GM23338 (cell line): ENCODE measurements at regions not wholly inside any gene's neighbourhood (a gene's known extent, or its start where the extent isn't known, plus 50 kb on each side); places are given as distances from the start of the nearest gene placed in this dataset.

Experiments used
- ATAC-seq: fragments of 200-7000 bp; cut with Tn5 transposase; 3 replicates; pipeline ENCODE4 v1.9.1; 2020
- DNase-seq: peaks from one replicate; pipeline ENCODE4 v3.0.0-alpha.2; 2015; ENCODE audit warnings: low spot score
- H2AFZ ChIP-seq: fragments of 200-600 bp; sonication (generic); 2 replicates; pipeline ENCODE4 v1.8.0; 2016; ENCODE audit warnings: antibody characterized with exemption, mild to moderate bottlenecking, moderate library complexity
- H3F3A ChIP-seq: fragments of 200-600 bp; sonication (generic); replicated peaks from 2 replicates; pipeline ENCODE4 v1.8.0; 2017; ENCODE audit warnings: antibody characterized with exemption, mixed run types, low read depth
- H3K27ac ChIP-seq: fragments of 200-600 bp; sonication (generic); 2 replicates; pipeline ENCODE4 v1.6.1; 2016; ENCODE audit warnings: low read depth
- H3K27me3 ChIP-seq: fragments of 200-600 bp; sonication (generic); 2 replicates; pipeline ENCODE4 v1.8.0; 2016; ENCODE audit warnings: mild to moderate bottlenecking, mixed run types, moderate library complexity; ENCODE audit not compliant: insufficient read depth
- H3K36me3 ChIP-seq: fragments of 200-600 bp; sonication (generic); 2 replicates; pipeline ENCODE4 v1.8.0; 2016; ENCODE audit warnings: mild to moderate bottlenecking; ENCODE audit not compliant: insufficient read depth
- H3K4me1 ChIP-seq: fragments of 200-600 bp; sonication (generic); 2 replicates; pipeline ENCODE4 v1.8.0; 2016; ENCODE audit warnings: mild to moderate bottlenecking, moderate library complexity; ENCODE audit not compliant: insufficient read depth
- H3K4me2 ChIP-seq: fragments of 200-600 bp; sonication (generic); 2 replicates; pipeline ENCODE4 v1.7.1; 2017; ENCODE audit warnings: mixed run types
- H3K4me3 ChIP-seq: fragments of 200-600 bp; sonication (generic); 2 replicates; pipeline ENCODE4 v1.6.1; 2016; ENCODE audit warnings: mixed run types
- H3K79me2 ChIP-seq: fragments of 200-600 bp; sonication (generic); replicated peaks from 2 replicates; pipeline ENCODE4 v1.8.0; 2017; ENCODE audit warnings: mild to moderate bottlenecking; ENCODE audit not compliant: insufficient read depth
- H3K9me2 ChIP-seq: fragments of 200-600 bp; sonication (generic); 2 replicates; pipeline ENCODE4 v1.8.0; 2017; ENCODE audit not compliant: insufficient read depth
- H4K20me1 ChIP-seq: fragments of 200-600 bp; sonication (generic); replicated peaks from 2 replicates; pipeline ENCODE4 v1.8.0; 2017; ENCODE audit warnings: mild to moderate bottlenecking; ENCODE audit not compliant: insufficient read depth
- H3K27ac Mint-ChIP-seq: 2 replicates; pipeline ENCODE4 v1.8.0; 2020; ENCODE audit warnings: inconsistent platforms, mild to moderate bottlenecking, moderate library complexity, mixed read lengths
- H3K27me3 Mint-ChIP-seq: 3 replicates; pipeline ENCODE4 v1.8.0; 2022; ENCODE audit warnings: low read depth, mild to moderate bottlenecking, moderate library complexity, mixed read lengths, inconsistent platforms; ENCODE audit not compliant: insufficient read depth, poor library complexity
- H3K36me3 Mint-ChIP-seq: 3 replicates; pipeline ENCODE4 v1.8.0; 2021; ENCODE audit warnings: low read depth, mild to moderate bottlenecking, inconsistent platforms, moderate library complexity, mixed read lengths
- H3K4me1 Mint-ChIP-seq: 3 replicates; pipeline ENCODE4 v1.8.0; 2020; ENCODE audit warnings: mild to moderate bottlenecking, inconsistent platforms, mixed read lengths
- H3K4me3 Mint-ChIP-seq: 3 replicates; pipeline ENCODE4 v1.8.0; 2021; ENCODE audit warnings: moderate library complexity, mild to moderate bottlenecking, inconsistent platforms, mixed read lengths
- H3K9me3 Mint-ChIP-seq: 3 replicates; pipeline ENCODE4 v1.8.0; 2020; ENCODE audit warnings: moderate library complexity, mild to moderate bottlenecking, inconsistent platforms, mixed read lengths
- CREB1 ChIP-seq: fragments of 250-450 bp; sonication (Bioruptor Pico); IDR thresholded peaks from 2 replicates; pipeline ENCODE4 v1.5.0; 2020; ENCODE audit warnings: low read depth, mild to moderate bottlenecking, moderate library complexity
- EZH2 ChIP-seq: fragments of 200-600 bp; sonication (generic); IDR thresholded peaks from one replicate; pipeline ENCODE4 v1.8.0; 2017; ENCODE audit warnings: antibody characterized with exemption, mild to moderate bottlenecking, low read depth; ENCODE audit not compliant: unreplicated experiment
- EZH2phosphoT487 ChIP-seq: fragments of 200-600 bp; sonication (generic); IDR thresholded peaks from one replicate; pipeline ENCODE4 v1.8.1; 2018; ENCODE audit warnings: antibody characterized with exemption; ENCODE audit not compliant: unreplicated experiment
- JUNB ChIP-seq: IDR thresholded peaks from one replicate; pipeline ENCODE4 v1.6.1; 2016; ENCODE audit warnings: antibody characterized with exemption; ENCODE audit not compliant: unreplicated experiment
- NANOG ChIP-seq: IDR thresholded peaks from 2 replicates; pipeline ENCODE4 v1.6.1; 2016; ENCODE audit warnings: antibody characterized with exemption, borderline replicate concordance
- POLR2AphosphoS5 ChIP-seq: IDR thresholded peaks from 2 replicates; pipeline ENCODE4 v1.6.1; 2016; ENCODE audit warnings: antibody characterized with exemption, low read depth
- STAT1 ChIP-seq: IDR thresholded peaks from one replicate; pipeline ENCODE4 v1.6.1; 2016; ENCODE audit warnings: antibody characterized with exemption; ENCODE audit not compliant: unreplicated experiment
- ZNF114 ChIP-seq: fragments of 250-450 bp; sonication (Bioruptor Pico); IDR thresholded peaks from 2 replicates; pipeline ENCODE4 v1.5.0; 2020; ENCODE audit warnings: mild to moderate bottlenecking, moderate library complexity
- ZNF331 ChIP-seq: fragments of 250-450 bp; sonication (Bioruptor Pico); IDR thresholded peaks from 2 replicates; pipeline ENCODE4 v1.5.0; 2020; ENCODE audit warnings: low read depth, mild to moderate bottlenecking, moderate library complexity
- ZNF462 ChIP-seq: fragments of 250-450 bp; sonication (Bioruptor Pico); IDR thresholded peaks from 2 replicates; pipeline ENCODE4 v1.5.0; 2020; ENCODE audit warnings: mild to moderate bottlenecking, moderate library complexity
- TF ChIP-seq, protein P1 (sequence below): IDR thresholded peaks from 2 replicates; pipeline ENCODE4 v1.6.1; 2016; ENCODE audit warnings: antibody characterized with exemption
- TF ChIP-seq, protein P2 (sequence below), 2 experiments: fragments of 200-600 bp in 1 of 2; sonication (generic) in 1 of 2; conservative IDR thresholded peaks; 2 replicates each; pipeline versions ENCODE4 v1.5.1 to v1.6.1; 2016 to 2017; ENCODE audit warnings: antibody characterized with exemption in 2 of 2, low read depth in 2 of 2, mild to moderate bottlenecking in 2 of 2, moderate library complexity in 1 of 2

DNA sequence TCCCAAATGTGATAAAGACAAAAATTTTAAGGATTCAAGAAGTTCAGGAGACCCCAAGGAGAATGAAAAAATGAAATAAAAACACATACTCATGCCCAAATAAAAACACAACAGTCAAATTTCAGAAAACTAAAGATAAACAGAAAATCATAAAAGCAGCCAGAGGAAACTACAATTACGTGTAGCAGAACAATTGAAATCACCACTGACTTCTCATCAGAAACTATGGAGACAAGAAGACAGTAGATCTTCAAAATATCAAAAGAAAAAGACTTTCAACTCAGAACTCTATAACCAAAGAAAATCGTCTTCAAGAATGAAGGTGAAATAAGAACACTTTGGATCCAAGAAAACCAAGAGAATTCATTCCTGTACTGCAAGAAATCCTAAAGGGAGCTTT lies 54.9 kb downstream of the DIO3 start:
- H3F3A ChIP-seq = no peaks in the 10 kb centered on the region
- no peak overlapping the region for H3K4me2 ChIP-seq
- no peaks in the 10 kb centered on the region for H3K36me3 ChIP-seq
- Mint-ChIP-seq H3K9me3 (no peaks in the 10 kb centered on the region), H3K36me3 (no peaks in the 10 kb centered on the region), H3K4me3 (no peak overlapping the region), H3K27ac (no peak overlapping the region), H3K4me1 (no peaks in the 10 kb centered on the region), H3K27me3 (peaks cover 5% of the 10 kb centered on the region)
- no peaks in the 10 kb centered on the region for H3K9me2 ChIP-seq
- H3K27ac ChIP-seq = no peak overlapping the region
- no peak overlapping the region for H2AFZ ChIP-seq
- H4K20me1 ChIP-seq = no peaks in the 10 kb centered on the region
- H3K27me3 ChIP-seq = 0 out of 2 replicates have a peak, but pooled peaks cover 2% of the 10 kb centered on the region
- H3K4me1 ChIP-seq = no peaks in the 10 kb centered on the region
- DNase-seq (no peak), ATAC-seq (no peak)
- TF ChIP-seq JUNB (no peak), EZH2 (no peak), POLR2AphosphoS5 (no peak), STAT1 (no peak), ZNF331 (CRISPR knock-in tag) (no peak), EZH2phosphoT487 (no peak), NANOG (no peak)
- TF ChIP-seq, protein P1, sequence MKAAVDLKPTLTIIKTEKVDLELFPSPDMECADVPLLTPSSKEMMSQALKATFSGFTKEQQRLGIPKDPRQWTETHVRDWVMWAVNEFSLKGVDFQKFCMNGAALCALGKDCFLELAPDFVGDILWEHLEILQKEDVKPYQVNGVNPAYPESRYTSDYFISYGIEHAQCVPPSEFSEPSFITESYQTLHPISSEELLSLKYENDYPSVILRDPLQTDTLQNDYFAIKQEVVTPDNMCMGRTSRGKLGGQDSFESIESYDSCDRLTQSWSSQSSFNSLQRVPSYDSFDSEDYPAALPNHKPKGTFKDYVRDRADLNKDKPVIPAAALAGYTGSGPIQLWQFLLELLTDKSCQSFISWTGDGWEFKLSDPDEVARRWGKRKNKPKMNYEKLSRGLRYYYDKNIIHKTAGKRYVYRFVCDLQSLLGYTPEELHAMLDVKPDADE = no peak
- no peak overlapping the region for H3K4me3 ChIP-seq
- 0 out of 2 replicates have a peak, but pooled peaks cover 4% of the 10 kb centered on the region for H3K79me2 ChIP-seq

DNA sequence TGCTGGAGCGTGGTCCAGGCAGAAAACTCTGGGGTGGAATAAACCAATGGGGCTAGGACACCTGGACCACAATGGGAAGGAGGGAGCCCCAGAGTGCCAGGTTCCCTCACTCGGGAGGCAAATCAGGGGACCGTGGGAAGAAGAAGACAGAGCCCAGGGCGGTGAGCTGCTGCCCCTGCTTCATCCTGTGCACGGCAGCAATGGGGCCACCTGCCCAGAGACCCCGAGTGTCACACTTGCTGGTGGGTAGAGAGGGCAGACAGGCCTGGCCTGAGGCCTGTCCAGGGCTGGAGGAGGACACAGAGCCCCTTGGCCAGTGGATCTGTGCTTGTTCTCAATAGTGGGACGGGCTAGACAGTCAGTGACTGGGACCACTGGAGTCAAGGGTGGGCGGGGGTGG lies 58.2 kb downstream of the DIO3 start:
- H3K27me3 ChIP-seq = 0 out of 2 replicates have a peak, but pooled peaks cover 2% of the 10 kb centered on the region
- ATAC-seq = no peak
- no peak overlapping the region for H3K27ac ChIP-seq
- peaks cover 12% of the 10 kb centered on the region for H3K27me3 Mint-ChIP-seq
- no peaks in the 10 kb centered on the region for H3F3A ChIP-seq
- no peaks in the 10 kb centered on the region for H3K36me3 ChIP-seq
- no peak overlapping the region for H3K4me3 Mint-ChIP-seq
- H3K36me3 Mint-ChIP-seq = no peaks in the 10 kb centered on the region; the same call in 2 of the 3 replicates
- peaks cover 12% of the 10 kb centered on the region for H3K4me1 Mint-ChIP-seq
- no peak overlapping the region for H3K4me2 ChIP-seq
- H3K4me3 ChIP-seq = no peak overlapping the region
- H2AFZ ChIP-seq = no peak overlapping the region
- H3K27ac Mint-ChIP-seq = no peak overlapping the region
- no peaks in the 10 kb centered on the region for H3K79me2 ChIP-seq
- H3K9me3 Mint-ChIP-seq = no peaks in the 10 kb centered on the region; the same call in 2 of the 3 replicates
- no peaks in the 10 kb centered on the region for H3K4me1 ChIP-seq
- H3K9me2 ChIP-seq = no peaks in the 10 kb centered on the region
- no peaks in the 10 kb centered on the region for H4K20me1 ChIP-seq
- DNase-seq = no peak
- TF ChIP-seq, protein P1 = no peak
- TF ChIP-seq, protein P2, sequence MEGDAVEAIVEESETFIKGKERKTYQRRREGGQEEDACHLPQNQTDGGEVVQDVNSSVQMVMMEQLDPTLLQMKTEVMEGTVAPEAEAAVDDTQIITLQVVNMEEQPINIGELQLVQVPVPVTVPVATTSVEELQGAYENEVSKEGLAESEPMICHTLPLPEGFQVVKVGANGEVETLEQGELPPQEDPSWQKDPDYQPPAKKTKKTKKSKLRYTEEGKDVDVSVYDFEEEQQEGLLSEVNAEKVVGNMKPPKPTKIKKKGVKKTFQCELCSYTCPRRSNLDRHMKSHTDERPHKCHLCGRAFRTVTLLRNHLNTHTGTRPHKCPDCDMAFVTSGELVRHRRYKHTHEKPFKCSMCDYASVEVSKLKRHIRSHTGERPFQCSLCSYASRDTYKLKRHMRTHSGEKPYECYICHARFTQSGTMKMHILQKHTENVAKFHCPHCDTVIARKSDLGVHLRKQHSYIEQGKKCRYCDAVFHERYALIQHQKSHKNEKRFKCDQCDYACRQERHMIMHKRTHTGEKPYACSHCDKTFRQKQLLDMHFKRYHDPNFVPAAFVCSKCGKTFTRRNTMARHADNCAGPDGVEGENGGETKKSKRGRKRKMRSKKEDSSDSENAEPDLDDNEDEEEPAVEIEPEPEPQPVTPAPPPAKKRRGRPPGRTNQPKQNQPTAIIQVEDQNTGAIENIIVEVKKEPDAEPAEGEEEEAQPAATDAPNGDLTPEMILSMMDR (conservative IDR thresholded peaks at IDR 0.05; ENCODE audit: low read depth in 2 of 2) = no peak
- TF ChIP-seq EZH2 (no peak), ZNF331 (CRISPR knock-in tag) (no peak), STAT1 (no peak), ZNF114 (no peak), CREB1 (CRISPR knock-in tag) (no peak), POLR2AphosphoS5 (no peak), NANOG (no peak), ZNF462 (no peak)
